Cardiac muscle cell (in vitro differentiated cells and primary cell): ENCODE measurements at regions not wholly inside any gene's neighbourhood (a gene's known extent, or its start where the extent isn't known, plus 50 kb on each side); places are given as distances from the start of the nearest gene placed in this dataset.
A peak's percentile ranks its signal among the peaks of the same experiment; 100 is the strongest.
"Not testable (repeated sequence)": the region's sequence is repeated elsewhere in the genome, so short reads cannot be mapped to it uniquely, and the experiment has no call there.

Source experiments
- DNase-seq, 2 donors: peaks; one replicate each; pipeline versions ENCODE4 v3.0.0 to v3.0.0-alpha.2; 2010 to 2017; ENCODE audit warnings: low read depth in 1 of 2, low spot score in 1 of 2
- H3K27ac ChIP-seq: fragments of 200-600 bp; sonication (generic); 2 replicates; pipeline ENCODE4 v1.5.1; 2016
- H3K27me3 ChIP-seq: fragments of 200-600 bp; sonication (generic); 2 replicates; pipeline ENCODE4 v1.6.0; 2016; ENCODE audit warnings: control low read depth
- H3K36me3 ChIP-seq: fragments of 200-600 bp; sonication (generic); 2 replicates; pipeline ENCODE4 v1.5.1; 2016; ENCODE audit warnings: control low read depth
- H3K4me1 ChIP-seq: fragments of 200-600 bp; sonication (generic); 2 replicates; pipeline ENCODE4 v1.8.1; 2017; ENCODE audit warnings: low read depth, mild to moderate bottlenecking, mixed run types
- H3K4me3 ChIP-seq: fragments of 200-600 bp; sonication (generic); 2 replicates; pipeline ENCODE4 v1.5.1; 2016; ENCODE audit warnings: mild to moderate bottlenecking
- H3K9me3 ChIP-seq: fragments of 200-600 bp; sonication (generic); 2 replicates; pipeline ENCODE4 v1.5.1; 2017; ENCODE audit warnings: low read depth, mild to moderate bottlenecking, control low read depth
- TF ChIP-seq, protein P1 (sequence below): IDR thresholded peaks from 2 replicates; pipeline ENCODE4 v1.5.1; 2012; ENCODE audit warnings: low read depth, mild to moderate bottlenecking, low read length

DNA sequence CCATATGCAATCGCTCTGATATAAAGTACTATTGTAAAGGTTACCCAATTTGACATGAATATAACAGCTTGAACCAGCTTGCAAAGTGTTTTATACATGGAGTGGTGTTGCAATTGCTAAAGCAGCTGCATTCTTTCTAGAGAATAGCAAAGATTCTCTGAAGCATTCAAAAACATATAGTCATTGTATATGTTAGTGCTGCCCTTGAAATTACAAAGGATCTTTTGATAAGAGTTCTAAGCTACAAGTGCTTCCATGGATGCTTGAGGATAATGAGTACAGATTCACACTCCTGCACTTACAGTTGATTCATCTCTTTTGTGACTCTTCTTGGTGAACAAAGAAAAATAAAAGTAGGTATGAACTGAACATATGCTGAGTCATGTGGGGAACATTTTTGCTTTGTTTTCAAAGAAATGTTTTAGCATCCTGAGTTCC lies 175.7 kb downstream of the ALDH8A1 start:
- TF ChIP-seq, protein P1, sequence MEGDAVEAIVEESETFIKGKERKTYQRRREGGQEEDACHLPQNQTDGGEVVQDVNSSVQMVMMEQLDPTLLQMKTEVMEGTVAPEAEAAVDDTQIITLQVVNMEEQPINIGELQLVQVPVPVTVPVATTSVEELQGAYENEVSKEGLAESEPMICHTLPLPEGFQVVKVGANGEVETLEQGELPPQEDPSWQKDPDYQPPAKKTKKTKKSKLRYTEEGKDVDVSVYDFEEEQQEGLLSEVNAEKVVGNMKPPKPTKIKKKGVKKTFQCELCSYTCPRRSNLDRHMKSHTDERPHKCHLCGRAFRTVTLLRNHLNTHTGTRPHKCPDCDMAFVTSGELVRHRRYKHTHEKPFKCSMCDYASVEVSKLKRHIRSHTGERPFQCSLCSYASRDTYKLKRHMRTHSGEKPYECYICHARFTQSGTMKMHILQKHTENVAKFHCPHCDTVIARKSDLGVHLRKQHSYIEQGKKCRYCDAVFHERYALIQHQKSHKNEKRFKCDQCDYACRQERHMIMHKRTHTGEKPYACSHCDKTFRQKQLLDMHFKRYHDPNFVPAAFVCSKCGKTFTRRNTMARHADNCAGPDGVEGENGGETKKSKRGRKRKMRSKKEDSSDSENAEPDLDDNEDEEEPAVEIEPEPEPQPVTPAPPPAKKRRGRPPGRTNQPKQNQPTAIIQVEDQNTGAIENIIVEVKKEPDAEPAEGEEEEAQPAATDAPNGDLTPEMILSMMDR: no peak
- H3K27ac ChIP-seq: no peak overlapping the region
- H3K4me3 ChIP-seq: no peak overlapping the region
- H3K4me1 ChIP-seq: no peaks in the 10 kb centered on the region
- H3K9me3 ChIP-seq: no peaks in the 10 kb centered on the region
- H3K36me3 ChIP-seq: no peaks in the 10 kb centered on the region
- no peaks in the 10 kb centered on the region for H3K27me3 ChIP-seq
- peak in 1 of 2 donors; percentile 72 for DNase-seq

DNA sequence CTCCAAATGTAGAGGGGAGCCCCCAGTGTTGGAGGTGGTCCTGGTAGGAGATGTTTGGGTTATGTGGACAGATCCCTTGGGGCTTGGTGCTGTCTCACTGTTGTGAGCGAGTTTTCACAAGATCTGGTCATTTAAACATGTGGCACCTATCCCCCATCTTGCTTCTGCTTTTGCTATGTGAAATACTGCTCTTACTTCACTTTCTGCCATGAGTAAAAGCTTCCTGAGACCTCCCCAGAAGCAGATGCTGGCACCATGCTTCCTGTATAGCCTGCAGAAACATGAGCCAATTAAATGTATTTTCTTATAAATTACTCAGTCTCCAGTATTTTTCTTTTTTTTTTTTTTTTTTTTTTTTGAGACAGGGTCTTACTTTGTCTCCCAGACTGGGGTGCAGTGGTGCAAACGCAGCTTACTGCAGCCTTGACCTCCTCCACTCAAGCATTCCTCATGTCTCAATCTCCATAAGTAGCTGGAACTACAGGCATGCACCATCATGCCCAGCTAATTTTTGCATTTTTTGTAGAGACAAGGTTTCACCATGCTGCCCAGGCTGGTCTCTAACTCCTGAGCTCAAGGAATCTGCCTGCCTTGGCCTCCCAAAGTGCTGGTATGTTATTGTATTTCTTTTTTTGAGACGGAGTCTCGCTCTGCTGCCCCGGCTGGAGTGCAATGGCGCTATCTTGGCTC lies 177.1 kb downstream of the ALDH8A1 start:
- TF ChIP-seq, protein P1: no peak

DNA sequence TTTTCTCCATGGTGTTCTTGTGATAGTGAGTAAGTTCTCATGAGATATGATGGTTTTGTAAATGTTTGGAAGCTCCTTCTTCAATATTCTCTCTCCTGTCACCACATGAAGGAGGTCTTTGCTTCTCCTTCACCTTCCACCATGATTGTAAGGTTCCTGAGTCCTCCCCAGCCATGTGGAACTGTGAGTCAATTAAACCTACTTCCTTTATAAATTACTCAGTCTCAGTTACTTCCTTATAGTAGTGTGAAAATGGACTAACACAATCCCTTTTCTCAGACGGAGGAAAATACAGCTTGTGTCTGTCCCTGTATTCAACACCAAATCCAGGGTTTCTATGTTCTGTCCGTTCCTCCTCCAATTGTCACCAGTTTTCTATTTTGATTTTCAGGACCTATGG lies 181.0 kb downstream of the ALDH8A1 start:
- H3K9me3 ChIP-seq: no peaks in the 10 kb centered on the region
- H3K27ac ChIP-seq: no peak overlapping the region
- no peak overlapping the region for H3K4me3 ChIP-seq
- peaks cover 6% of the 10 kb centered on the region for H3K4me1 ChIP-seq
- DNase-seq: no peak
- H3K27me3 ChIP-seq: no peaks in the 10 kb centered on the region
- no peaks in the 10 kb centered on the region for H3K36me3 ChIP-seq
- TF ChIP-seq, protein P1: no peak

More for the DNA sequence above, 177.1 kb downstream of the ALDH8A1 start:
- H3K4me1 ChIP-seq: no peaks in the 10 kb centered on the region
- no peak for DNase-seq
- H3K4me3 ChIP-seq: no peak overlapping the region
- no peaks in the 10 kb centered on the region for H3K27me3 ChIP-seq
- no peaks in the 10 kb centered on the region for H3K9me3 ChIP-seq
- no peak overlapping the region for H3K27ac ChIP-seq
- no peaks in the 10 kb centered on the region for H3K36me3 ChIP-seq

DNA sequence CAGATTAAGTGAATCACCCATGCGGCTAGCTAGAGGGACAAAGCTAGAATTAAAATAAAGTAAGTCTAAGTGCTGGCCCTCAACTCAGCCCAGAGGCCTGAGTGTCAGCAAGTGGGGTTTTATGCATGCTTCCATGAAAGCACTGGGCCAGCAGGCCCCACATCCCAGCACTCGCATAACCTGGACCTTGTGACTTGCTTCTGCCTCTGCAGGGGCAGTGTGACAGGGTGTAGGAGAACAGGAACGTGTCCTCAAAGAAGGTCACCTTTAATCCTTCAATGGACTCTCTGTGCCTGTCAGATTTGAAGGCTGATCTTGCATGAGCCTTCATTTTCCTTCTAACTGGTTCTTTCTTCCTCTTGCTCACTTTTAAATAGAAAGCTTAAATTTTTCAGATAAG lies 183.4 kb downstream of the ALDH8A1 start:
- H3K4me3 ChIP-seq: no peak overlapping the region
- peaks cover 6% of the 10 kb centered on the region for H3K4me1 ChIP-seq
- H3K9me3 ChIP-seq: no peaks in the 10 kb centered on the region
- TF ChIP-seq, protein P1: no peak
- H3K27ac ChIP-seq: no peak overlapping the region
- H3K36me3 ChIP-seq: no peaks in the 10 kb centered on the region
- peak in 1 of 2 donors; percentile 27 for DNase-seq
- H3K27me3 ChIP-seq: no peaks in the 10 kb centered on the region

DNA sequence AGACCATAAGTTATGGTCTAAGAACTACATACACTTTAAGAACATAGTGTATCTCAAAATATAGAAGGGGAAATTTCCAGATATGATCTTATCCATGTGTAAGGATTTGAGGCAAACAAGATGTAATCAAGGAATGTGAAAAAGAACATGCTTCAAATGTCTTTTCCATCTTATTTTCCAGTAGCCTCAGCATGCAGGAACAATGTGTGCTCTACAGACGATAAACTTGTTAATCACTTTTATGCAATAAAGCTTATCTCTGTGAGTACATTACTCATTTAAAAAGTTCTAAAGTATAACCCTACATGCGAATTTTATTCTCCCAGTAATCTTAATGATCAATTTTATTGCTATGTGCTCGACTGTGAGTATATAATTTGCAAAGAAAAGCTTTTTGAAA lies 185.2 kb downstream of the ALDH8A1 start:
- H3K4me3 ChIP-seq: no peak overlapping the region
- no peak overlapping the region for H3K27ac ChIP-seq
- TF ChIP-seq, protein P1: no peak
- H3K27me3 ChIP-seq: no peaks in the 10 kb centered on the region
- DNase-seq: peak in 1 of 2 donors; percentile 51
- H3K36me3 ChIP-seq: no peaks in the 10 kb centered on the region
- peaks cover 6% of the 10 kb centered on the region for H3K4me1 ChIP-seq
- H3K9me3 ChIP-seq: no peaks in the 10 kb centered on the region

DNA sequence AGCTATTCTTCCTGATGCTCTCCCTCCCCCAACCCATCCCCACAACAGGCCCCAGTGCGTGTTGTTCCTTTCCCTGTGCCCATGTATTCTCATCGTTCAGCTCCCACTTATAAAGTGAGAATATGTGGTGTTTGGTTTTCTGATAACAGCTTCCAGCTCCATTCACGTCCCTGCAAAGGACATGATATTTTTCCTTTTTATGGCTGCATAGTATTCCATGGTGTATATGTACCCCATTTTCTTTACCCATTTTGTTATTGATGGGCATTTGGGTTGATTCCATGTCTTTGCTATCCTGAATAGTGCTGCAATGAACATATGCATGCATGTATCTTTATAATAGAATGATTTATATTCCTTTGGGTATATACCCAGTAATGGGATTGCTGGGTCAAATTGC lies 186.3 kb downstream of the ALDH8A1 start:
- H3K36me3 ChIP-seq, DNase-seq, H3K27ac ChIP-seq, H3K9me3 ChIP-seq, H3K4me3 ChIP-seq, H3K4me1 ChIP-seq, H3K27me3 ChIP-seq: not testable (repeated sequence)
